T47D (cell line): ENCODE measurements at regions not wholly inside any gene's neighbourhood (a gene's known extent, or its start where the extent isn't known, plus 50 kb on each side); places are given as distances from the start of the nearest gene placed in this dataset.

Source experiments
- DNase-seq, 2 experiments: peaks; one replicate each; pipeline versions ENCODE4 v3.0.0 to v3.0.0-alpha.2; 2011 to 2012; ENCODE audit warnings: low read depth in 1 of 2, low spot score in 1 of 2
- JUND ChIP-seq: IDR thresholded peaks from 2 replicates; pipeline ENCODE4 v1.6.1; 2012; ENCODE audit warnings: low read depth
- in situ Hi-C: cut with HindIII; loops from 2 replicates; pipeline ENCODE4 v1.10.0; 2016; ENCODE audit warnings: low sequenced_read_pairs, low pct_unique_long_range_greater_than_20kb

- in situ Hi-C loops, result no loop called here
Measured at GRCh38 chr16:50941681-50942080, 199.8 kb downstream of the CYLD start.

GRCh38 chr16:50940275-50940854, 198.5 kb downstream of the CYLD start:
- TF ChIP-seq JUND, result no peak
- in situ Hi-C loops, result no loop called here
- DNase-seq, result no peak

More at GRCh38 chr16:50941681-50942080, 199.8 kb downstream of the CYLD start:
- no peak for TF ChIP-seq JUND
- no peak for DNase-seq

- in situ Hi-C loops, result no loop called here
Measured at GRCh38 chr16:50939356-50939755, 197.5 kb downstream of the CYLD start.

GRCh38 chr16:50938932-50939331, 197.0 kb downstream of the CYLD start:
- no peak for TF ChIP-seq JUND
- in situ Hi-C loops, result no loop called here
- no peak for DNase-seq

More at GRCh38 chr16:50939356-50939755, 197.5 kb downstream of the CYLD start:
- TF ChIP-seq JUND, result no peak
- no peak for DNase-seq

- in situ Hi-C loops, result no loop called here
- DNase-seq, result no peak
- TF ChIP-seq JUND, result no peak
Measured at GRCh38 chr16:50933262-50933661, 191.4 kb downstream of the CYLD start.

GRCh38 chr16:50932348-50932935, 190.6 kb downstream of the CYLD start:
- in situ Hi-C loops, result no loop called here
- TF ChIP-seq JUND, result no peak
- DNase-seq, result no peak

- TF ChIP-seq JUND, result no peak
- in situ Hi-C loops, result no loop called here
- DNase-seq, result no peak
Measured at GRCh38 chr16:50928065-50928464, 186.2 kb downstream of the CYLD start.

- no peak for DNase-seq
- in situ Hi-C loops, result no loop called here
- no peak for TF ChIP-seq JUND
Measured at GRCh38 chr16:50925758-50926357, 184.0 kb downstream of the CYLD start.

- DNase-seq, result no peak
- in situ Hi-C loops, result no loop called here
- no peak for TF ChIP-seq JUND
Measured at GRCh38 chr16:50924759-50925545, 183.1 kb downstream of the CYLD start.

GRCh38 chr16:50917950-50918703, 176.2 kb downstream of the CYLD start:
- no peak for TF ChIP-seq JUND
- in situ Hi-C loops, result no loop called here
- no peak for DNase-seq

- no peak for TF ChIP-seq JUND
- DNase-seq, result no peak
- in situ Hi-C loops, result no loop called here
Measured at GRCh38 chr16:50916040-50916439, 174.2 kb downstream of the CYLD start.

- TF ChIP-seq JUND, result no peak
- DNase-seq, result no peak
- in situ Hi-C loops, result no loop called here
Measured at GRCh38 chr16:50915120-50915519, 173.2 kb downstream of the CYLD start.
